ENCODE measurements at regions not wholly inside any gene's neighbourhood (a gene's known extent, or its start where the extent isn't known, plus 50 kb on each side); places are given as distances from the start of the nearest gene placed in this dataset.

GRCh38 chr11:87851827-87852226 lies 323.4 kb downstream of the RAB38 start:
- Histone ChIP-seq H3K9ac (ENCODE audit: insufficient read length) (no peak overlapping the region), H3K36me3 (ENCODE audit: insufficient read depth, low read length) (no peaks in the 10 kb centered on the region), H3K27ac (0 out of 2 replicates have a peak overlapping the region, but pooled peaks have one; percentile 3), H3K4me3 (no peak overlapping the region), H3K9me3 (ENCODE audit: low read depth, low read length) (no peaks in the 10 kb centered on the region)
- TF ChIP-seq FOXP2 (optimal IDR thresholded peaks at IDR 0.05; ENCODE audit: control extremely low read depth, extremely low read length, insufficient read depth) = no peak
- TF ChIP-seq POLR2AphosphoS5 (IDR thresholded peaks at IDR 0.05; ENCODE audit: borderline replicate concordance, low read depth, low read length) = no peak
- no peak for TF ChIP-seq EZH2 (IDR thresholded peaks at IDR 0.05)
- DNase-seq (ENCODE audit: low read depth, low spot score) = no peak

DNA sequence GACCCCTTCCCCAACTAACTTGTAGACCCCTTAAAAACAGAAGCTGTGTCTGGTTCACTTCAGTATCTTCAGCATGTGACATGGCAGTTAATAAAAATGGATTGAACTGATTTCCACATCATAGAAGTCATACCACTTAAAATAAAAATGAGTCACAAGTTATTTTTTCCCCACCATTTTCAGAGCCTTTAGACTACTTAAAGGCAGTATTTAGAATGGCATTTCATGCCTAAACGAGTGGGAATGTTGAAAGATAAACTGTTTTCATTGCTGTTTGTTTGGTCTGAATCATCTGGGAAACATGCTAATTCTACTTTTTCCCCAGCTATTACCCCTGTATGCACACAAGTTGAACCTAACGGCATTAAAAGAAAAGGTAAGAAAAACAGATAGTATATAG lies 324.0 kb downstream of the RAB38 start:
- Histone ChIP-seq H3K9ac (ENCODE audit: insufficient read length) (no peak overlapping the region), H3K27ac (no peak overlapping the region), H3K36me3 (ENCODE audit: insufficient read depth, low read length) (no peaks in the 10 kb centered on the region), H3K4me3 (no peak overlapping the region), H3K9me3 (ENCODE audit: low read depth, low read length) (no peaks in the 10 kb centered on the region)
- DNase-seq (ENCODE audit: low read depth, low spot score) = no peak
- no peak for TF ChIP-seq EZH2 (IDR thresholded peaks at IDR 0.05)
- TF ChIP-seq POLR2AphosphoS5 (IDR thresholded peaks at IDR 0.05; ENCODE audit: borderline replicate concordance, low read depth, low read length) = no peak
- no peak for TF ChIP-seq FOXP2 (optimal IDR thresholded peaks at IDR 0.05; ENCODE audit: control extremely low read depth, extremely low read length, insufficient read depth)

GRCh38 chr11:87849216-87849615 lies 326.0 kb downstream of the RAB38 start:
- DNase-seq (ENCODE audit: low read depth, low spot score) = no peak
- no peaks in the 10 kb centered on the region for H3K9me3 ChIP-seq (ENCODE audit: low read depth, low read length)
- TF ChIP-seq POLR2AphosphoS5 (IDR thresholded peaks at IDR 0.05; ENCODE audit: borderline replicate concordance, low read depth, low read length) = no peak
- TF ChIP-seq FOXP2 (optimal IDR thresholded peaks at IDR 0.05; ENCODE audit: control extremely low read depth, extremely low read length, insufficient read depth) = no peak
- H3K4me3 ChIP-seq = no peak overlapping the region
- no peak overlapping the region for H3K9ac ChIP-seq (ENCODE audit: insufficient read length)
- no peaks in the 10 kb centered on the region for H3K36me3 ChIP-seq (ENCODE audit: insufficient read depth, low read length)
- no peak overlapping the region for H3K27ac ChIP-seq

DNA sequence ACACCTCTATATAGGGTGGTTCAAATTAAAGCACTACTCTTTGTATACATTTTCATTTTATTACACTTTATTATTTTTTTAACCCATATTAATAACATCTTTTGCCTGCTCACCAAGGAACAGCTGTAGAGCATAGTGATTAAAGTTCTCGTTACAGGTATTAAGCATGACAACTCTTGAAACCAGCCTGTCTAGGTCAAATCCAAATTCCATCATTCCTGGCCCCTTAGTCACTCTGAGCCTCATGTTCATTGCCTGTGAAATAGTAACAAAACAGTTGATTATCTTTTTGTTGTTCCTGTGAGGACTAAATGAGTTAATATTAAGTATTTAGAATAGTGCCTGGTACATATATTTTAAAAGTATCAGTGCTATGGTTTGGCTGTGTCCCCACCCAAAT lies 334.5 kb downstream of the RAB38 start:
- TF ChIP-seq EZH2 (IDR thresholded peaks at IDR 0.05) (no peak), POLR2AphosphoS5 (IDR thresholded peaks at IDR 0.05; ENCODE audit: borderline replicate concordance, low read depth, low read length) (no peak), FOXP2 (optimal IDR thresholded peaks at IDR 0.05; ENCODE audit: control extremely low read depth, extremely low read length, insufficient read depth) (no peak)
- H3K27ac ChIP-seq = no peak overlapping the region
- no peaks in the 10 kb centered on the region for H3K9me3 ChIP-seq (ENCODE audit: low read depth, low read length)
- no peak overlapping the region for H3K9ac ChIP-seq (ENCODE audit: insufficient read length)
- H3K4me3 ChIP-seq = no peak overlapping the region
- DNase-seq (ENCODE audit: low read depth, low spot score) = no peak
- no peaks in the 10 kb centered on the region for H3K36me3 ChIP-seq (ENCODE audit: insufficient read depth, low read length)

- no peak overlapping the region for H3K4me3 ChIP-seq
- no peaks in the 10 kb centered on the region for H3K36me3 ChIP-seq (ENCODE audit: insufficient read depth, low read length)
Measured at GRCh38 chr11:87832211-87832610, 343.0 kb downstream of the RAB38 start.

GRCh38 chr11:87820011-87820410 lies 355.2 kb downstream of the RAB38 start:
- TF ChIP-seq POLR2AphosphoS5 (IDR thresholded peaks at IDR 0.05; ENCODE audit: borderline replicate concordance, low read depth, low read length) (no peak), EZH2 (IDR thresholded peaks at IDR 0.05) (no peak), FOXP2 (optimal IDR thresholded peaks at IDR 0.05; ENCODE audit: control extremely low read depth, extremely low read length, insufficient read depth) (no peak)
- Histone ChIP-seq H3K9me3 (ENCODE audit: low read depth, low read length) (no peaks in the 10 kb centered on the region), H3K27ac (no peak overlapping the region), H3K4me3 (no peak overlapping the region), H3K9ac (ENCODE audit: insufficient read length) (no peak overlapping the region), H3K36me3 (ENCODE audit: insufficient read depth, low read length) (no peaks in the 10 kb centered on the region)
- DNase-seq (ENCODE audit: low read depth, low spot score) = no peak

More at GRCh38 chr11:87832211-87832610, 343.0 kb downstream of the RAB38 start:
- Histone ChIP-seq H3K9ac (ENCODE audit: insufficient read length) (no peak overlapping the region), H3K27ac (no peak overlapping the region), H3K9me3 (ENCODE audit: low read depth, low read length) (no peaks in the 10 kb centered on the region)
- no peak for DNase-seq (ENCODE audit: low read depth, low spot score)
- no peak for TF ChIP-seq EZH2 (IDR thresholded peaks at IDR 0.05)
- no peak for TF ChIP-seq POLR2AphosphoS5 (IDR thresholded peaks at IDR 0.05; ENCODE audit: borderline replicate concordance, low read depth, low read length)
- TF ChIP-seq FOXP2 (optimal IDR thresholded peaks at IDR 0.05; ENCODE audit: control extremely low read depth, extremely low read length, insufficient read depth) = no peak

- H3K36me3 ChIP-seq (ENCODE audit: insufficient read depth, low read length) = no peaks in the 10 kb centered on the region
- no peak for DNase-seq (ENCODE audit: low read depth, low spot score)
- TF ChIP-seq FOXP2 (optimal IDR thresholded peaks at IDR 0.05; ENCODE audit: control extremely low read depth, extremely low read length, insufficient read depth) = no peak
- TF ChIP-seq POLR2AphosphoS5 (IDR thresholded peaks at IDR 0.05; ENCODE audit: borderline replicate concordance, low read depth, low read length) = no peak
- no peak for TF ChIP-seq EZH2 (IDR thresholded peaks at IDR 0.05)
- no peak overlapping the region for H3K4me3 ChIP-seq
- H3K27ac ChIP-seq = no peak overlapping the region
- H3K9ac ChIP-seq (ENCODE audit: insufficient read length) = no peak overlapping the region
- H3K9me3 ChIP-seq (ENCODE audit: low read depth, low read length) = no peaks in the 10 kb centered on the region
Measured at GRCh38 chr11:87819151-87819550, 356.1 kb downstream of the RAB38 start.

DNA sequence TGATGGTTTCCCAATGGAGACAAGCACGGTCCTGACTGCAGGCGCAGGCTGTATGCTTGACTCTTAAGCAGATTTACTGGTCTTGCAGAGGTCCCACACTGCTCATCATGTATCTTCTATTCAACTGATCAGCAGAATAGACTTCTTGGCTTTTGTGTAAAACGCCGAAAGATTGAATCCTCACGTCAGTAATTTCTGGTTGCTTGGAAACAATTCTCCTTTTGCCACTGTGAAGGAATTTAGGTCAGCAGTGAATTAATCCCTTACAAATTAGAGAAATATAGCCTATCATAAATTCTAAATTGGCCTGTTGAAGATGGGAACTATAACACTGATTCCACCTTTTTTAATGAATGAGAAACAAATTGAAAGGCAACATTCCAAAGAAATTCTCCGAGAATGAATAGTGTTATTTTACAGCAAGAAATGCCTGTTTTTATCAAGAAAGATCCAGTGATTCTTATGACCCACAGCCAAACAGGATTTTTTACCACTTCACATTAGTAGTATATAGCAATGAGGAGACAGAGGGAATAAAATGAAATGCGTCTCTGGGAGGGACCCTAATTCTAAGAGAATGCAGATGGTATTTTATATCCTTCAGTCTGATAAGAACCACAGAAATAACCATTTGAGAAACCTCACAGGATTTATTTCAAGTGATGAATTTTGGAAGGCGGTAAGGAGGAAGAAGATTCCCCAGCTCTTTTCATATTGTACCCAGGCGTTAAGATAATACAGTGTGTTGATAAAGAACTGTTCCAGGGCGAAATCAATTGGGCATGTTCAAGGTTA lies 362.5 kb downstream of the RAB38 start:
- Histone ChIP-seq H3K36me3 (ENCODE audit: insufficient read depth, low read length) (no peaks in the 10 kb centered on the region), H3K27ac (no peak overlapping the region), H3K9ac (ENCODE audit: insufficient read length) (no peak overlapping the region), H3K4me3 (no peak overlapping the region), H3K9me3 (ENCODE audit: low read depth, low read length) (no peaks in the 10 kb centered on the region)
- TF ChIP-seq POLR2AphosphoS5 (IDR thresholded peaks at IDR 0.05; ENCODE audit: borderline replicate concordance, low read depth, low read length) = no peak
- DNase-seq (ENCODE audit: low read depth, low spot score) = no peak

DNA sequence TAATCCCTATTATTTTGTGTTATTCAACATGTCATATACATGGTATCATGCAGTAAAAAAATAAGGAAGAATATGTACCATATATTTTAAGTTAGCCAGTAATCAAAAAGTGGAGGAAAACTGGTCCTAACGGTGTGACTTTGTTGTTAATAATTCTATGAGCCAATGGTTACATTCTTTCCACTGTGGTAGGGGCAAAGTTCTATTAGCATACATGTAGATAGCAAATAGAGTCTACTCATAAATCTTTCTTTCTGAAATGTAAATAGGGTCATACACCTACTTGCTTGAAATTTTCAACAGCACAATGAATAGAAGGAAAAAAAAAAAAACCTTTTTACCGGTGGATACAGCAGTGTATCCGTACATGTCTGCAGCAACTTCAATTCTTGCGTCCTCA lies 364.8 kb downstream of the RAB38 start:
- Histone ChIP-seq H3K4me3 (no peak overlapping the region), H3K9me3 (ENCODE audit: low read depth, low read length) (no peaks in the 10 kb centered on the region), H3K36me3 (ENCODE audit: insufficient read depth, low read length) (no peaks in the 10 kb centered on the region), H3K9ac (ENCODE audit: insufficient read length) (no peak overlapping the region), H3K27ac (no peak overlapping the region)
- DNase-seq (ENCODE audit: low read depth, low spot score) = no peak
- TF ChIP-seq POLR2AphosphoS5 (IDR thresholded peaks at IDR 0.05; ENCODE audit: borderline replicate concordance, low read depth, low read length) (no peak), EZH2 (IDR thresholded peaks at IDR 0.05) (no peak), FOXP2 (optimal IDR thresholded peaks at IDR 0.05; ENCODE audit: control extremely low read depth, extremely low read length, insufficient read depth) (no peak)
